ENCODE measurements at regions not wholly inside any gene's neighbourhood (a gene's known extent, or its start where the extent isn't known, plus 50 kb on each side); places are given as distances from the start of the nearest gene placed in this dataset.
"Not testable (repeated sequence)": the region's sequence is repeated elsewhere in the genome, so short reads cannot be mapped to it uniquely, and the experiment has no call there.

- Histone ChIP-seq H3K27ac (ENCODE audit: low read depth, low read length) (no peak overlapping the region), H3K56ac (ENCODE audit: low read length) (no peak overlapping the region), H3K4me2 (ENCODE audit: low read length) (no peak overlapping the region), H2BK15ac (replicated peaks; ENCODE audit: low read depth) (no peak overlapping the region), H3K4me1 (ENCODE audit: control insufficient read depth, low read depth, low read length) (no peaks in the 10 kb centered on the region), H3K27me3 (ENCODE audit: insufficient read depth, low read length, poor library complexity) (no peaks in the 10 kb centered on the region), H3K36me3 (ENCODE audit: control insufficient read depth, insufficient read depth, low read length) (no peaks in the 10 kb centered on the region), H3K18ac (ENCODE audit: low read length) (no peak overlapping the region), H2AK5ac (ENCODE audit: low read length) (no peak overlapping the region), H3K4ac (ENCODE audit: low read depth, low read length) (no peak overlapping the region), H3K9ac (ENCODE audit: low read length) (no peak overlapping the region), H4K8ac (ENCODE audit: low read depth, low read length) (no peak overlapping the region), H3K79me1 (ENCODE audit: low read length) (no peaks in the 10 kb centered on the region), H3K23ac (ENCODE audit: low read length) (no peak overlapping the region), H3K4me3 (ENCODE audit: low read length) (no peak overlapping the region), H4K5ac (ENCODE audit: low read length) (no peak overlapping the region), H2BK5ac (ENCODE audit: low read length) (no peak overlapping the region), H3K79me2 (ENCODE audit: control insufficient read depth, insufficient read depth, low read length) (no peaks in the 10 kb centered on the region), H2BK120ac (ENCODE audit: low read depth, low read length) (no peak overlapping the region)
- WGBS (ENCODE audit: extremely low coverage, insufficient coverage, low lambda C conversion rate) = no CpG with 5 or more reads among the region's 3 CpGs
- DNase-seq = no peak
Observed at GRCh38 chr3:72510247-72510646, 338.0 kb downstream of the SHQ1 start.

- no CpG with 5 or more reads among the region's 6 CpGs for WGBS (ENCODE audit: extremely low coverage, insufficient coverage, low lambda C conversion rate)
- Histone ChIP-seq H3K4me3 (ENCODE audit: low read length) (no peak overlapping the region), H3K36me3 (ENCODE audit: control insufficient read depth, insufficient read depth, low read length) (no peaks in the 10 kb centered on the region), H3K18ac (ENCODE audit: low read length) (no peak overlapping the region), H3K79me2 (ENCODE audit: control insufficient read depth, insufficient read depth, low read length) (no peaks in the 10 kb centered on the region), H3K27ac (ENCODE audit: low read depth, low read length) (no peak overlapping the region), H3K9ac (ENCODE audit: low read length) (no peak overlapping the region), H3K4ac (ENCODE audit: low read depth, low read length) (no peak overlapping the region), H2BK120ac (ENCODE audit: low read depth, low read length) (no peak overlapping the region), H4K8ac (ENCODE audit: low read depth, low read length) (no peak overlapping the region), H2AK5ac (ENCODE audit: low read length) (no peak overlapping the region), H3K23ac (ENCODE audit: low read length) (no peak overlapping the region), H3K27me3 (ENCODE audit: insufficient read depth, low read length, poor library complexity) (no peaks in the 10 kb centered on the region), H2BK5ac (ENCODE audit: low read length) (no peak overlapping the region), H3K56ac (ENCODE audit: low read length) (no peak overlapping the region), H3K4me2 (ENCODE audit: low read length) (no peak overlapping the region), H2BK15ac (replicated peaks; ENCODE audit: low read depth) (no peak overlapping the region), H3K4me1 (ENCODE audit: control insufficient read depth, low read depth, low read length) (no peaks in the 10 kb centered on the region), H3K79me1 (ENCODE audit: low read length) (no peaks in the 10 kb centered on the region), H4K5ac (ENCODE audit: low read length) (no peak overlapping the region)
- DNase-seq = no peak
Observed at GRCh38 chr3:72505539-72506405, 342.5 kb downstream of the SHQ1 start.

GRCh38 chr3:72497501-72497900, 350.7 kb downstream of the SHQ1 start:
- H3K56ac ChIP-seq (ENCODE audit: low read length); H3K27ac ChIP-seq (ENCODE audit: low read depth, low read length); H3K36me3 ChIP-seq (ENCODE audit: control insufficient read depth, insufficient read depth, low read length); H3K27me3 ChIP-seq (ENCODE audit: insufficient read depth, low read length, poor library complexity); H4K8ac ChIP-seq (ENCODE audit: low read depth, low read length); DNase-seq; H4K5ac ChIP-seq (ENCODE audit: low read length); H2BK15ac ChIP-seq (replicated peaks; ENCODE audit: low read depth); H2BK120ac ChIP-seq (ENCODE audit: low read depth, low read length); H2AK5ac ChIP-seq (ENCODE audit: low read length); H3K9ac ChIP-seq (ENCODE audit: low read length); H3K23ac ChIP-seq (ENCODE audit: low read length); H3K18ac ChIP-seq (ENCODE audit: low read length); H3K4me3 ChIP-seq (ENCODE audit: low read length); H3K4me2 ChIP-seq (ENCODE audit: low read length); H2BK5ac ChIP-seq (ENCODE audit: low read length); H3K79me2 ChIP-seq (ENCODE audit: control insufficient read depth, insufficient read depth, low read length); H3K4me1 ChIP-seq (ENCODE audit: control insufficient read depth, low read depth, low read length); H3K79me1 ChIP-seq (ENCODE audit: low read length); H3K4ac ChIP-seq (ENCODE audit: low read depth, low read length): not testable (repeated sequence)
- WGBS (ENCODE audit: extremely low coverage, insufficient coverage, low lambda C conversion rate) = no CpG with 5 or more reads among the region's 7 CpGs

GRCh38 chr3:72496051-72496670, 352.1 kb downstream of the SHQ1 start:
- Histone ChIP-seq H3K4me3 (ENCODE audit: low read length) (no peak overlapping the region), H3K27ac (ENCODE audit: low read depth, low read length) (no peak overlapping the region), H2BK15ac (replicated peaks; ENCODE audit: low read depth) (no peak overlapping the region), H3K36me3 (ENCODE audit: control insufficient read depth, insufficient read depth, low read length) (no peaks in the 10 kb centered on the region), H3K4me2 (ENCODE audit: low read length) (no peak overlapping the region), H3K9ac (ENCODE audit: low read length) (no peak overlapping the region), H3K27me3 (ENCODE audit: insufficient read depth, low read length, poor library complexity) (no peaks in the 10 kb centered on the region), H3K18ac (ENCODE audit: low read length) (no peak overlapping the region), H2BK5ac (ENCODE audit: low read length) (no peak overlapping the region), H4K8ac (ENCODE audit: low read depth, low read length) (no peak overlapping the region), H2BK120ac (ENCODE audit: low read depth, low read length) (no peak overlapping the region), H3K79me1 (ENCODE audit: low read length) (no peaks in the 10 kb centered on the region), H3K4ac (ENCODE audit: low read depth, low read length) (no peak overlapping the region), H3K79me2 (ENCODE audit: control insufficient read depth, insufficient read depth, low read length) (no peaks in the 10 kb centered on the region), H4K5ac (ENCODE audit: low read length) (no peak overlapping the region), H3K4me1 (ENCODE audit: control insufficient read depth, low read depth, low read length) (peaks cover under 1% of the 10 kb centered on the region), H3K56ac (ENCODE audit: low read length) (no peak overlapping the region), H3K23ac (ENCODE audit: low read length) (no peak overlapping the region), H2AK5ac (ENCODE audit: low read length) (no peak overlapping the region)
- no peak for DNase-seq
- WGBS (ENCODE audit: extremely low coverage, insufficient coverage, low lambda C conversion rate) = no CpG with 5 or more reads among the region's 4 CpGs

GRCh38 chr3:72494626-72495025, 353.6 kb downstream of the SHQ1 start:
- H3K56ac ChIP-seq (ENCODE audit: low read length) = no peak overlapping the region
- no peak overlapping the region for H4K8ac ChIP-seq (ENCODE audit: low read depth, low read length)
- no peak for DNase-seq
- H3K4me2 ChIP-seq (ENCODE audit: low read length) = no peak overlapping the region
- H3K79me1 ChIP-seq (ENCODE audit: low read length) = no peaks in the 10 kb centered on the region
- H3K27me3 ChIP-seq (ENCODE audit: insufficient read depth, low read length, poor library complexity) = no peaks in the 10 kb centered on the region
- peaks cover 5% of the 10 kb centered on the region for H3K4me1 ChIP-seq (ENCODE audit: control insufficient read depth, low read depth, low read length)
- H3K79me2 ChIP-seq (ENCODE audit: control insufficient read depth, insufficient read depth, low read length) = no peaks in the 10 kb centered on the region
- no peak overlapping the region for H3K27ac ChIP-seq (ENCODE audit: low read depth, low read length)
- no peak overlapping the region for H3K9ac ChIP-seq (ENCODE audit: low read length)
- no peak overlapping the region for H3K18ac ChIP-seq (ENCODE audit: low read length)
- no peak overlapping the region for H3K23ac ChIP-seq (ENCODE audit: low read length)
- WGBS (ENCODE audit: extremely low coverage, insufficient coverage, low lambda C conversion rate) = no CpG with 5 or more reads among the region's 2 CpGs
- no peak overlapping the region for H2BK120ac ChIP-seq (ENCODE audit: low read depth, low read length)
- no peak overlapping the region for H2BK15ac ChIP-seq (replicated peaks; ENCODE audit: low read depth)
- no peak overlapping the region for H2AK5ac ChIP-seq (ENCODE audit: low read length)
- H2BK5ac ChIP-seq (ENCODE audit: low read length) = no peak overlapping the region
- no peak overlapping the region for H4K5ac ChIP-seq (ENCODE audit: low read length)
- H3K36me3 ChIP-seq (ENCODE audit: control insufficient read depth, insufficient read depth, low read length) = no peaks in the 10 kb centered on the region
- no peak overlapping the region for H3K4ac ChIP-seq (ENCODE audit: low read depth, low read length)
- no peak overlapping the region for H3K4me3 ChIP-seq (ENCODE audit: low read length)

Measured in mesendoderm (in vitro differentiated cells).